Right ventricle myocardium superior (tissue), 1 donor: ENCODE measurements at regions not wholly inside any gene's neighbourhood (a gene's known extent, or its start where the extent isn't known, plus 50 kb on each side); places are given as distances from the start of the nearest gene placed in this dataset.
A peak's percentile ranks its signal among the peaks of the same experiment; 100 is the strongest.
"Not testable (repeated sequence)": the region's sequence is repeated elsewhere in the genome, so short reads cannot be mapped to it uniquely, and the experiment has no call there.

ENCODE experiments used
- ATAC-seq: fragments of 200-7000 bp; cut with Tn5 transposase; one replicate; pipeline ENCODE4 v1.9.1; 2020; ENCODE audit warnings: mild to moderate bottlenecking; ENCODE audit not compliant: poor library complexity
- DNase-seq: peaks from one replicate; pipeline ENCODE4 v3.0.0-alpha.2; 2020
- intact Hi-C: fragments of 100-400 bp; cut with DNase I; formaldehyde crosslinking; loops from one replicate; pipeline ENCODE4 v1.11.2; 2022
- donor health status: DM: no; HTN: yes; CAD: no; lungs with severe emphysema.

DNA sequence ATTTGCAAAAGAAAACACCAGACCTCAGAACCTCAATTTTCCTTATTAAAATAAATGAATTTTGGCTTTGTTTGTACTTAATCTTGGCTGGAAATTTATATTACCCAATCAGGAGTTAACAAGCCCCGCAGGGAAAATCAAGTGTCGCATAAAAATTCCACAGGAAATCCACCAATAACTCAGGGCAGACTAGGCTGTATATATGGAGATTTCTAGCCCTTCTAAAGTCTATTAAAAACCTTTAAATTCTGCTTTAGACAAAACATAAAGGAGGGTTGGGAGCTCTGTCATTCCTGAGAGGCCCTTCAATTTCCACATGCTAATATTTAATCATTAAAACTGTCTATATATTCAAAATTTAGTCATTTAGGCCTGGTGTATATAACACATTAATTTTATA is 434.7 kb downstream of the CDH11 start:
- intact Hi-C loops, result no loop called here
- ATAC-seq, result no peak

DNA sequence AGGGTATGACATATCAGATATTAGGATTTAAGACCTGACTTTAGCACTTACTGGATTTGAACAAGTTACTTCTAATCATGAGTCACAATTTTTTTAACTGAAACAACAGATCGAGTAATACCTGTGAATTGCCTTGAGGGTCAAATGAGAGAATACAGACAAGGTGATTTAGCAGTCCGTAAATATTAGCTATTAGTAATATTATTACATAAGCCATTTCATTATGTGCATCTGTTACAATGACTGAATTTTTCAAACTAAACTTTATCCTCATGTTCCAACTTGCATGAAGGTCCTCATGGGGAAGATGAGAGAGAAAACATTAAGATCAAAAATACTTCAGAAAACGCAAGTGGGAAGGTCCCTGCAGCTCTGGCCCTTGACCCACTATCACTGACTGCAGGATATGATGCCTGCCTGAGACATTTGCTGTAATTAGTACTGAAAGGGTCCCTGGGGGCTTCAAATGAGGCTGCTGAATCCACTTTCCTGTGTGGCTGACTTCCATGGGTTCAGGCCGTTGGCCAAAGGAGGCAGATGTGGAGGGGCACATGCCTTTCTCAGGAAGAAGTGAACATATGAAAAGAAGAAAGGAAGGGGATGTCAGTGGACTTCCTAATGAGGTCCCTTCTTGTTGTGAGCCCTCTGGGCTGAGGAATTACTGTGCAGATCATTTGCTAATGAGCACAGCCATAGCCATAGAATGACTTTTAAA is 441.7 kb downstream of the CDH11 start:
- ATAC-seq (no peak), DNase-seq (no peak)
- intact Hi-C loops, result no loop called here

More for the DNA sequence above, 434.7 kb downstream of the CDH11 start:
- DNase-seq, result no peak

DNA sequence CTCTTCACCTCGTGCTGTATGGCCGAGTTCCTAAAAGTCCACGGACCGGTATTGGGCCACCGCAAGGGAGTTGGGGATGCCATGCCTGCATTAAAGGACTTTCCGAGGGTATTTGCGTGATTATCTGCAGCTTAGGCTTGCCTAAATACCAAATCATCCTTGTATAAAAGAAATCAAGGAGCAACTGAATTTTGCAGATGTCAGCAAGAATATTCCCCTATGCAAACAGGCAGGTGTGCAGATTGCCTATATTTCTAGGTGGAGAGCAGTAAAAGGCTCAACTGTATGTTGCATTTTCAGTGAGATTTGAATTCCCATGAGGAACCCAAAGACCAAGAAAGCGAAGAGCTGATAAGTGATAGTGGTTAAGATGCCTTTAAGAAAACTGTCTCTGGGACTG is 452.3 kb downstream of the CDH11 start:
- ATAC-seq, result no peak
- no peak for DNase-seq
- intact Hi-C loops, result no loop called here

DNA sequence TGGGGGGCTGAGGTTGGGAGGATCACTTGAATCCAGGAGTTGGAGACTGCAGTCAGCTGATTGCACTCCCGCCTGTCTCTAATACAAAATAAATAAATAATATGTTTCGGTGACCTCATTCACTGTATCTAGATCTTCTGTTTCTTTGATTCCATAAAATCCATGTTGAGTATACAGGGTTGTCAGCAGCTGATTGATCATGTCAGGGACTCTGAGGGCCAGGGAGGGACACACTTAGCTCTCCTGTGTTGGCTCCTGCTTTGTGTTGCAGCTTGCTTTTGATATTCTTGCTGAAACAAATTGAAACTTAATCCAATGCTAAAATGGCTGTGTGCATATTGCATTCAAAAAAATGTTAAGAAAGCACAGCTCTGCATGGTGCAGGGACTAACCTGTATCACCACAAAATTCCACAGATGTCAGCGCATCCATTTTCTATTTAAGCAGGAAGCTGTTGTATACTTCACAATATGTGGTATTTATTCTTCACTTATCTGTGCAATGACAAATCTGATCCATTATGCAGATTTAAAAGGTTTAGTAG is 454.5 kb downstream of the CDH11 start:
- no peak for DNase-seq
- intact Hi-C loops, result no loop called here
- no peak for ATAC-seq

DNA sequence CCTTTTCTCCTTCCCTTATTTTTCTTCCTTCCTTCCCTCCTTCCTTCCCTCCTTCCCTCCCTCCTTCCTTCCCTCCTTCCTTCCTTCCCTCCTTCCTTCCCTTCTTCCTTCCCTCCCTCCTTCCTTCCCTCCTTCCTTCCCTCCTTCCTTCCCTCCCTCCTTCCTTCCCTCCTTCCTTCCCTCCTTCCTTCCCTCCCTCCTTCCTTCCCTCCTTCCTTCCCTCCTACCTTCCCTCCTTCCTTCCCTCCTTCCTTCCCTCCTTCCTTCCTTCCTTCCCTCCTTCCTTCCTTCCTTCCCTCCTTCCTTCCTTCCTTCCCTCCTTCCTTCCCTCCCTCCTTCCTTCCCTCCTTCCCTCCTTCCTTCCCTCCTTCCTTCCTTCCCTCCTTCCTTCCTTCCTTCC is 459.6 kb downstream of the CDH11 start:
- intact Hi-C loops, DNase-seq, ATAC-seq: not testable (repeated sequence)

DNA sequence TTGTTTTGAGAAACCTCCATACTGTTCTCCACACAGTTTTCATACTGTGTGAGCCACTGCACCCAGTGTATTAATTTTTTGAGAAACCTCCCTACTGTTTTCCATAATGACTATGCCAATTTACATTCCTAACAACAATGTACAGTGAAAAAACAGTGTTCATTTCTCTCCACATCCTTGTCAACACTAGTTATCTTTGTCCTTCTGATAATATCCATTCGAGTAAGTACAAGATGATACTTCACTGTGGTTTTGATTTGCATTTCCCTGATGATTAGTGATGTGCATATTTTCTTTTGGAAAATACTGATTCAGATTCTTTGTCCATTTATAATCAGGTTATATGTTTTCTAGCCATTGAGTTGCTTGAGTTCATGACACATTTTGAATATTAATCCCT is 462.0 kb downstream of the CDH11 start:
- DNase-seq, result no peak
- intact Hi-C loops, result no loop called here
- no peak for ATAC-seq

DNA sequence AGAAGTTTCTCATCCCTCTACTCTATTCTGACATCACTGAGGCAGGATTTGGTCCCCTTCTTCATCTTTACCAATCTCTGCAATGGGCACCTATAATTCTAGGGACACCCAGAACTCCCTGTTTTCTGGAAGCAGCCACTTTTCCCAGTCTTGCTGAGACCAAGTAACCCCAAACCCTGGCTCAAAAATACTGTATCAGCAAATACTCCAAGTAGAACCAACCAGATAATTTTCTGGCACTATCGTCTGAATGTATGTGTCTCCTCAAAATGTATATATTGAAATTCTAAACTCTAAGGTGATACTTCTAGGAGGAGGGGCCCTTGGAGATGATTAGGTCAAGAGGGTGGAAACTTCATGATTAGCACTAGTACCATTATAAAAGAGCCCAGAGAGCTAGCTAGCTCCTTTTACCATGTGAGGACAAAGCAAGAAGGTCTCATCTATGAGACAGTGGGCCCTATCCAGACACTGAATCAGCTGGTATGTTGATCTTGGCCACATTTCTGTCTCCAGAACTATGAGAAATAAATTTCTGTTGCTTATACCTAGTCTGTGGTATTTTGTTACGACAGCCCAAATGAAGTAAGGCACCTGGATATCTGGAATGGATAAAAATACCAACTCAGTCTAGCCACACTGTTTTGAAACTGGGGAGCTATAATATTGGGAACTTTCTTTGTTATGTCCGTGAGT is 464.4 kb downstream of the CDH11 start:
- ATAC-seq (no peak), DNase-seq (no peak)
- intact Hi-C loops, result no loop called here

DNA sequence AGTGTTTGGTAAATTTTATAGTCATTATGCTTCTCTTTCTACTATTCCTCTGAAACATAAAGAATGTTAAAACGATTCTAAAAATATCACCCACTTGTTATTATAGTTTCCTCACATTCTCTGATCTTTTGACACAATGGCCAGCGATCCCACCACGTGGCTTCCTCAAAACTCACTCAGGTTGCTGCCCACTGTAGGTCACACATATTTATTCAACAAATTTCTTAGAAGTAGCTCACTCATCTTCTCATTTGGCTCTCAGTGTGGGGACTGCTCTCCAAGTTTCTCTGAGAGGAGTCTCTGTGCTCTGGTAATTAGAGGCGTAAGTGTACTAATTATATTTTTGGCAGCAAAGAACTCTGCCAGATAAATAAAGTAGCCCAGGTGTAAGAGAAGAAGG is 465.4 kb downstream of the CDH11 start:
- no peak for DNase-seq
- intact Hi-C loops, result no loop called here
- ATAC-seq, result no peak

DNA sequence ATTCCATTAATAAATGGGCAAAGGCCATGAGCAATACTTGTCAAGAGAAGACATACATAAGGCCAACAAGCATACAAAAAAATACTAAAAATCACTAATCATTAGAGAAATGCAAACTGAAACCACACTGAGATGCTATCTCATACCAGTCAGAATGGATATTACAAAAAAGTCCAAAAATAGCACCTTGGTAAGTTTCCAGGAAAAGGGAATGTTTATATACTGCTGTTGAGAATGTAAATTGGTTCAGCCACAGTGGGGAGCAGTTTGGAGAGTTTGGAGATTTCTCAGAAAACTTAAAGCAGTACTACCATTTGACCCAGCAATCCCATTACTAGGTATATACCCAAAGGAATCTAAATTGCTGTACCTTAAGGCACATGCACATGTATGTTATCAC is 467.7 kb downstream of the CDH11 start:
- intact Hi-C loops, result no loop called here
- ATAC-seq, result no peak
- no peak for DNase-seq

DNA sequence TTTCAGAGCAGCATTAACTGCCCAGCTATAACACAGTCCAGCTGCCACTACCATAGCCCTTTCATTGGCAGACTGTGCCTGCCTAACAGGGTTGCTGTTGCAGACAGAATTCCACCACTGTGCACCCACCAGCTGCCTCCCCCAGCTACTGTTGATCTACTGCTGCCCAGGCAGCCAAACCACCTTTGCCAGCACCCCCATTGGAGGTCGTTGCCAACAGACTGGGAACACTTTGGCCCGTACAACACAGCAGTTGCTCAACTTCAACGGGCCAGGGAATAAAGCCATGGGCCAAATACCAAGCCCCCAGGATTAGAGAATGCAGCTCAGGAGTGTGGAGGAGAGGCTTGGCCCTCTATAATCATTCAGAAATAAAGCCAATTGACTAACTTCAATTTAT is 473.6 kb downstream of the CDH11 start:
- intact Hi-C loops, result no loop called here
- ATAC-seq (no peak), DNase-seq (no peak)

DNA sequence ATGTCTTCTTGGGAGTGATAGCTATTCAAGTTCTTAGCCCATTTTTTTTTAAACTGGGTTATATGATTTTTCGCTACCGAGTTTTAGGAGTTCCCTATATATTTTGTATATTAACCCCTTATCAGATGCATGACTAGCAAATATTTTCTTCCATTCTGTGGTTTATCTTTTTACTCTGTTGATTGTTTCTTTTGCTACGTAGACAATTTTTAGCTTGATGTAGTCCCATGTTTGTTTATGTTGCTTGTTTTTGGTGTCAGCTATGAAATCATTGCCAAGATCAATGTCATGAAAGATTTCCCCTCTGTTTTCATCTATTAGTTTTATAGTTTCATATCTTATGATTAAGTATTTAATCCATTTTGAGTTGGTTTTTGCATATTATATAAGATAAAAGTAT is 480.5 kb downstream of the CDH11 start:
- intact Hi-C loops, result no loop called here
- ATAC-seq (no peak), DNase-seq (no peak)

DNA sequence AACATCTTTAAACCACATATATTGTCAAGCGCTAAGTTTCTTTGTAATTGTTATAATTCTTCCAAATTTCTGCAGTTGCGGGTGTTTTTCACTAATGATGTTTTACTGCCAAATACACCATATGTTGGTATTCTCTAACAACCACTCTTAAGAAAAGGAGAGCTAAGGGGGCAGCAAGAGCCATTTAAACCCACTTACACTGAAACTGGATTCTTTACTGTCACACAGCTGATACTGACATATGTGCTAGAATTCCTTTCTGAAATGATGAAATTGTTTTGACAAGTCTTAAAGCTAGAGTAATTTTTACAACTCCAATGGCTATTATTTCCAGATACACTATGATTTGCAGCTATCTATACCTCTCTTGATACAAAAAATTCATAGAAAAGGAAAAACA is 483.1 kb downstream of the CDH11 start:
- DNase-seq (no peak), ATAC-seq (no peak)
- intact Hi-C loops, result no loop called here

DNA sequence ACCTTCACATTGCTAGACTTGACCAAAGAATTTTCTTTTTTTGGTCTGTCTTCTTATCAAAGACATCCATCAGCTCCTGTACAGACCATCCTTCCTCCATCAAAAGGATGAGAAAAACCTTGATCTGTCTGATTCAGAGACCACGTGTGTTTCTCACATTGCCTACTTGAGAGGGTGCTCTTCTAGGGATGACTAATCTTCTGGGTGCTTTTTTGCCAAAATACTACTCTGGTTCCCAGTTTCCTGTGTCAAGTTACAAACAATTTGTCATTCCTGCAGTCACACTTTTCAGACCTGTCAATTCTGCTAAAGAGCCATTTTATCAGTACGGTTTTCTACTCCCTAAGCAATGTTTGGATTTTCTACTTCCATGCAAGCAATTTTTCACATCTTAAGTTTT is 492.2 kb downstream of the CDH11 start:
- ATAC-seq (no peak), DNase-seq (no peak)
- intact Hi-C loops, result no loop called here

DNA sequence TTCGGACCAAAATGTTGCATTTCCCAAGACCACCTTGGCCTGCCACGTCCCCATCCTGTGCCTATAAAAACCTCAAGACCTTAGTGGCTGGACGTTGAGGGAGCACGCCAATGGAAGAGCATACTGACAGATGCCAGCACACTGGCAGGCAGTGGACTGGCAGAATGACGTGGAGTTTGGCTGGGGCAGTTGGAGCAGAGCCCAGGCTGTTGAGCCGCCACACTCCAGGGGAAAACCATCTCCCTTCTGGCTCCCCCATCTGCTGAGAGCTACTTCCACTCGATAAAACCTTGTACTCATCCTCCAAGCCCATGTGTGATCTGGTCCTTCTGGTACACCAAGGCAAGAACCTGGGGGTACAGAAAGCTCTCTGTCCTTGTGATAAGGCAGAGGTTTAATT is 494.1 kb downstream of the CDH11 start:
- peak; percentile 72 for DNase-seq
- intact Hi-C loops, result no loop called here
- ATAC-seq, result peak; percentile 98

DNA sequence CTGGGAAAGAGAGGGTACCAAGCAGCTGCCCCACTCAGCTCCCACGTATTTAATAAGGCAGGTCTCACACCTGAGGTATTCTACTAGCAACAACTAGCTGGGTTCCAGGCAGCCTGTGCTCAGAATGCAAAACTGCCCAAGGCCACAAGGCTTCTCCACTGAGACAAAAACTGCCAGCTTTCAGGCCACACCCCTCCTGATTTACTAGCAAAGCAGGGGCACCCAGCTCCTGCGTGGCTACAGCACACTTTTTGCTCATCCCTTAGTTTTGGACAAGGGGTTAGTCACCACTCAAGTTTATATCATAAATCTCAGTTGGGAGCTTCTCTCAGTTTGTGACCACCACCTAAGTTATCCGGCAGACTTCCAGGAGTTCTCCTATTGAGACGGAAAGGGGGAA is 494.6 kb downstream of the CDH11 start:
- intact Hi-C loops, result no loop called here
- ATAC-seq, result no peak

DNA sequence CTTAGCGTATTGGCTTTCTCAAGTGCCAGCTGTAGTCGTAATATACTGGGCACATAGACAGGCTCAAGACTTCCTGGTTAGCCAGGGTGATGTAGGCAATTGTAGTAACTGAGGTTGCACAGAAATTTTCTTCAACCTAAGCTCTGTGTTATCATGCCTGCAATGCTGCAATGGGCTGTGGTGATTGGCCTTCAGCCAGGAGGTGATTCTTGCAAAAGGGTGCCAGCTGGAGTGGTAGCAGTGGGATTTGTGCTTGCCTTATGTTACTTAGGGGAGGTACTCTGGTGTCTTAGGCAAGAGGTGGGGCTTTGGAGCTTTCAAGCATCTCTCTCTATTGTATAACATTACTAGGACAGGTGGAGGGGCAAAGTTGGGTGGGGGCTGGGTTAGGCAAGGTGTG is 495.1 kb downstream of the CDH11 start:
- no peak for ATAC-seq
- DNase-seq, result no peak
- intact Hi-C loops, result no loop called here

More for the DNA sequence above, 494.6 kb downstream of the CDH11 start:
- DNase-seq, result no peak

DNA sequence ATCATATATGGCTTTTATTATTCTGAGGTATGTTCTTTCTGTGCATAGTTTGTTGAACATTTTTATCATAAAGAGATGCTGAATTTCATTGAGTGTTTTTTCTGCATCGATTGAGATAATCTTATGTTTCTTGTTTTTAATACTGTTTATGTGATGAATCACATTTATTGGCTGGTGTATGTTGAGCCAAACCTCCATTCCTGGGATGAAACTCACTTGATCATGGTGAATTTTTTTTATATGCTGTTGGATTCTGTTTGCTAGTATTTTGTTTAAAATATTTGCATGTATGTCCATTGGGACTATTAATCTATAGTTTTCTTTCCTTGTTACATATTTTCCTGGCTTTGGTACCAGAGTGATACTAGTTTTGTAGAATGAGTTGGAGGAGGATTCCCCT is 500.2 kb downstream of the CDH11 start:
- intact Hi-C loops, result no loop called here
- no peak for DNase-seq
- no peak for ATAC-seq

DNA sequence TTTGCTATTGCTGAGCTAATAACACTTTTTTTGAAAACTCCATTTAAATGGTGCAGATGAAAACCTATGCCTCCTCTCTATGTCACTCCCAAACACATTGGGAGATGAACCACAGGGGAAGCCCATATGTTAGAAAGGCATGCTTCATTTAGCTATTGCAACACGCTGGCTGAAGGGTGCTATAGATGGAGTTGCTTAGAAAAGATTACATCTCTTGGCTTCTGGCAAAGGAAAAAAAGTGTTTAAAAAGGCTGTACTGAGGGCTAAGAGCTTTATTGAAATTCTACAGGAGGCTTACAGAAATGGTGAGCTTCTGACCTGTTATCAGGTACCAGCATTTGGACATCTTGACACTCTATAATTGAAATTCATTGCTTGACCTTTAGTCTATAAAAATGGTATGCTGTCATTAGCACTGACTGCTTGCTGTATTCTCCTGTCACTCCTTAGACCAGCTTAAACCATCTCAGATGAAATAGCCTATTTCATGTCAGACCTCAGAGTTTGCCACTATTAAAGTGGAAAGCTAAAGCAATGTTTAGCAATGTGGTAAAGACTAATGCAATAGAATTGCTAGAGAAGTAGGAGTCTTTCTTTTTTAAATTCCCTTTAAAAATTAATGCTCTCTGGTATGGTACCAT is 503.9 kb downstream of the CDH11 start:
- ATAC-seq (no peak), DNase-seq (no peak)
- intact Hi-C loops, result no loop called here

DNA sequence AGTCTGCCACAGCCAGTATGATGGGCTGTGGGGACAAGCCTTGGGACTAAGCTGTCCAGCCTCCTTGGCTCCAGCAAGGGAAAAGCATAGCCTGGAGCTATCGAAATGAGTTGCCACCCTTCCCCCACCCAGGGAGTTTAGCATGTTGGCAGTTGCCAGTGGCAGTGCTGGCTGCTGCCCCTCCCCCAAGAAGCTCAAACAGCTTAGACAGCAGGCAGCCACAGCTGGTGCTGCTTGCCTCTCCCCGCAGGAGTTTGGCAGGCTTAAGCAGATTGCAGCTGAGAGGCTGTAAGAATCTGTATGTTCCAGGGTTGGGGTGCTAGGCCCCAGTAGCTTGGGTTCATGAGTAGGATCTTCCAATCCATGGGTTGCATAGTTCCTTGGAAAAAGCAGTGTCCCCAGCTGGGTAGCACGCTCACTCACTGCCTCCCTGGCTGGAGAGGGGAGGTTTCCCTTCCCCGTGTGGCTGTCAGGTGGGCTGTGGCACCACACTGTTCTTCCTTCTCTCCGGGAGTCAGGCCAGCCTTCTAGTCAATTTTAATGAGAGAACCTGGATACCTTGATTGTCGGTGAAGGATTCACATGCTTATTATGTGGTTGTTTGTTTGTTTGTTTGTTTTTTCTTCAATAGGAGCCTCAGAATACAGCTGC is 506.1 kb downstream of the CDH11 start:
- ATAC-seq (peak; percentile 27), DNase-seq (peak; percentile 40)
- intact Hi-C loops, result no loop called here
